Common myeloid progenitor, CD34-positive (primary cell): ENCODE measurements at regions not wholly inside any gene's neighbourhood (a gene's known extent, or its start where the extent isn't known, plus 50 kb on each side); places are given as distances from the start of the nearest gene placed in this dataset.

Experiments used
- CTCF ChIA-PET: fragments of 350-600 bp; sonication (Branson Sonifier 250); formaldehyde crosslinking; loops from one replicate; lab custom pipeline; 2021; ENCODE audit warnings: antibody characterized with exemption; lab: Charles Lee
- POLR2A ChIA-PET: fragments of 350-600 bp; sonication (Branson Sonifier 250); formaldehyde crosslinking; loops from one replicate; lab custom pipeline; 2021; ENCODE audit warnings: antibody characterized with exemption; lab: Charles Lee
- DNase-seq, 3 donors: peaks; one replicate each; pipeline versions ENCODE4 v3.0.0 to v3.0.0-alpha.2; 2013
- H3K27ac ChIP-seq, 2 experiments: 1 replicate in 1 of 2; 2 replicates in 1 of 2; pipeline ENCODE4 v1.7.0; 2013; ENCODE audit warnings: inconsistent platforms in 2 of 2, low read length in 2 of 2, mild to moderate bottlenecking in 2 of 2, low read depth in 1 of 2, moderate library complexity in 1 of 2; ENCODE audit not compliant: severe bottlenecking in 2 of 2, insufficient read depth in 1 of 2, poor library complexity in 1 of 2
- H3K27me3 ChIP-seq, 5 experiments: replicated peaks in 2 of 5; 1 replicate in 3 of 5; 2 replicates in 2 of 5; pipeline versions ENCODE4 v1.6.1 to v1.7.0; 2013; ENCODE audit warnings: low read length in 4 of 5, mild to moderate bottlenecking in 2 of 5, moderate library complexity in 2 of 5, inconsistent platforms in 1 of 5; ENCODE audit not compliant: insufficient read depth in 5 of 5, control insufficient read depth in 4 of 5
- H3K36me3 ChIP-seq, 4 experiments: 1 replicate in 2 of 4; 2 replicates in 2 of 4; pipeline versions ENCODE4 v1.6.1 to v1.7.0; 2013; ENCODE audit warnings: low read length in 3 of 4, control low read depth in 1 of 4, mild to moderate bottlenecking in 1 of 4; ENCODE audit not compliant: control insufficient read depth in 4 of 4, insufficient read depth in 4 of 4
- H3K4me1 ChIP-seq, 4 experiments: 1 replicate in 3 of 4; 2 replicates in 1 of 4; pipeline versions ENCODE4 v1.6.1 to v1.7.1; 2013; ENCODE audit warnings: low read length in 3 of 4, mild to moderate bottlenecking in 3 of 4, control low read depth in 1 of 4, inconsistent platforms in 1 of 4, moderate library complexity in 1 of 4; ENCODE audit not compliant: control insufficient read depth in 4 of 4, insufficient read depth in 4 of 4; ENCODE audit errors: control extremely low read depth in 1 of 4
- H3K4me3 ChIP-seq, 7 experiments: 1 replicate in 4 of 7; 2 replicates in 3 of 7; pipeline versions ENCODE4 v1.5.1 to v1.7.0; 2013; ENCODE audit warnings: mild to moderate bottlenecking in 7 of 7, low read length in 6 of 7, moderate library complexity in 6 of 7, inconsistent platforms in 2 of 7, low read depth in 2 of 7, control low read depth in 1 of 7; ENCODE audit not compliant: insufficient read depth in 4 of 7, control insufficient read depth in 1 of 7; ENCODE audit errors: extremely low read depth in 1 of 7
- H3K9me3 ChIP-seq, 5 experiments: 1 replicate in 4 of 5; 2 replicates in 1 of 5; pipeline versions ENCODE4 v1.6.1 to v1.7.1; 2013; ENCODE audit warnings: low read length in 4 of 5, mild to moderate bottlenecking in 2 of 5, inconsistent platforms in 1 of 5, low read depth in 1 of 5, moderate library complexity in 1 of 5; ENCODE audit not compliant: control insufficient read depth in 4 of 5, insufficient read depth in 2 of 5; ENCODE audit errors: control extremely low read depth in 1 of 5
- WGBS: methylation state at CpG from one replicate; pipeline ENCODE4 v1.1.5; 2013; ENCODE audit not compliant: insufficient coverage; 5-methylcytosine and 5-hydroxymethylcytosine counted together

- ChIA-PET POLR2A (no interaction called here), CTCF (no interaction called here)
- H3K27me3 ChIP-seq = no peaks in the 10 kb centered on the region
Measured at GRCh38 chr1:99566290-99567021, 79.5 kb upstream of the PALMD start.

DNA sequence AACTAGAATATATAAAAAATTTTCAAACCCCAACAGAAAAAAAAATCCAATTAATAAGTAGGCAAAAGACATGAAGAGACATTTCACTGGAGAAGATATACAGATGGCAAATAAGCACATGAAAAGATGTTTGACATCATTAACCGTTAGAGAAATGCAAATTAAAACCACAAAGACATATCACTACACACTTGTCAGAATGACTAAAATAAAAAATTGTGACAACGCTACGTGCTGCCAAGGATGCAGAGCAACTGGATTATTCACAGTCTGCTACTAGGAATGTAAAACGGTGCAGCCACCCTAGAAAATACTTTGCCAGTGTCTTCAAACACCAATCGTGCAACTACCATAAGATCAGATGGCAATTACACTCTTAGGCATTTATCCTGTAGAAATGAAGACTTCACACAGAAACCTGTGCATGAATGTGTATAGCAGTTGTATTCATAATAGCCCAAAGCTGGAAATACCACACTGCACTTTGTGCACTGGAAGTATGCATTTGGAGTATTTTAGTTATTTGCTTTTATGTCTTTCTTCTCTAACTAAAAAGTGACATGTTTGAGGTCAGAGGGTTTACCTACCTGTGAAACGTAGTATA, 75.3 kb upstream of the PALMD start:
- no peaks in the 10 kb centered on the region for H3K27me3 ChIP-seq
- H3K4me1 ChIP-seq = no peaks in the 10 kb centered on the region
- no peaks in the 10 kb centered on the region for H3K9me3 ChIP-seq
- no peak overlapping the region for H3K27ac ChIP-seq
- 96% methylated on average over 5 of the region's 6 CpGs for WGBS
- no peaks in the 10 kb centered on the region for H3K36me3 ChIP-seq
- H3K4me3 ChIP-seq = no peak overlapping the region
- CTCF ChIA-PET = no interaction called here
- POLR2A ChIA-PET = no interaction called here
- no peak for DNase-seq

More at GRCh38 chr1:99566290-99567021, 79.5 kb upstream of the PALMD start:
- WGBS = 100% methylated on average over 1 of the region's 4 CpGs
- Histone ChIP-seq H3K4me1 (no peaks in the 10 kb centered on the region), H3K36me3 (no peaks in the 10 kb centered on the region), H3K27ac (no peak overlapping the region), H3K9me3 (peaks cover 0 to 4% (median 0%) of the 10 kb centered on the region in 5 experiments), H3K4me3 (no peak overlapping the region)
- no peak for DNase-seq

DNA sequence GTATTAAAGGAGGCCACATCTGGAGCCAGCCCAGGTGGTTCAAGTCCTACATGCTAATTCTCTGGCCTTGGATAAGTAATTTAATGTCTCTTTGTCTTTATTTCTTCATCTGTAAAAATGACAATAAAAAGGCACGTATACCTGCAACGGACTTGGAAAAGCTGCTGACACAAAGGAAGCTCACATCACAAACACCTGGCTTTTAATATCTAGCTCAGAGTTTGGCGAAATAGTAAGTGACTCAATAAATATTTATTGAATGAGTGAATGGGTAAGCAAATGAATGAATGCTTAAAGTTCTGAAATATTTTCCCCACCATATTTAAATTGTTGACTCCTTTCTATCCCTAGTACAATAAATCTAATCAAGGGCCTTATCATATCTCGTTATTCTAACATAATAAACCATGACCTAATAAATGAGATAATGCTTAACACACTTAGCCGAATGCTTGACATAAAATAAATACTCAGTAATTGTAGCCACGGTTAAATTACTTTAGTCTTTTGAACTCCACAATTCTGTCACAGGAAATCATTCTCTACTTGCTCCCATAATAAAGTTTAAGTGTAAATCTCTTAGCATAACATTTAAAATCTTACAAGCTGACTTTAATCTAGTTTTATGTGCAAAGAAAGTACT, 74.7 kb upstream of the PALMD start:
- Histone ChIP-seq H3K4me1 (no peaks in the 10 kb centered on the region), H3K36me3 (no peaks in the 10 kb centered on the region), H3K27me3 (no peaks in the 10 kb centered on the region), H3K27ac (no peak overlapping the region), H3K4me3 (no peak overlapping the region), H3K9me3 (no peaks in the 10 kb centered on the region)
- CTCF ChIA-PET = interaction anchor here (1.0 kb wide), 1 partner anchor 60 kb away, joined by 3 read pairs; no protein-coding TSS in a partner anchor
- POLR2A ChIA-PET = no interaction called here
- 58% methylated on average over 2 of the region's 6 CpGs for WGBS
- DNase-seq = no peak

- whole genome bisulfite sequencing = 100% methylated on average over 2 of the region's 3 CpGs
- ChIA-PET POLR2A (no interaction called here), CTCF (no interaction called here)
- Histone ChIP-seq H3K9me3 (no peaks in the 10 kb centered on the region), H3K4me3 (no peak overlapping the region), H3K27ac (no peak overlapping the region), H3K27me3 (peaks cover 0 to 1% (median 0%) of the 10 kb centered on the region in 5 experiments), H3K4me1 (no peaks in the 10 kb centered on the region), H3K36me3 (no peaks in the 10 kb centered on the region)
- DNase-seq = no peak
Measured at GRCh38 chr1:99573431-99574217, 72.3 kb upstream of the PALMD start.

- POLR2A ChIA-PET = no interaction called here
- Histone ChIP-seq H3K9me3 (no peaks in the 10 kb centered on the region), H3K4me1 (no peaks in the 10 kb centered on the region), H3K27ac (no peak overlapping the region), H3K36me3 (no peaks in the 10 kb centered on the region), H3K27me3 (peaks cover 0 to 1% (median 0%) of the 10 kb centered on the region in 5 experiments), H3K4me3 (no peak overlapping the region)
- DNase-seq = no peak
- CTCF ChIA-PET = no interaction called here
- 87% methylated on average over 2 of the region's 3 CpGs for WGBS
Measured at GRCh38 chr1:99577313-99577712, 68.6 kb upstream of the PALMD start.

DNA sequence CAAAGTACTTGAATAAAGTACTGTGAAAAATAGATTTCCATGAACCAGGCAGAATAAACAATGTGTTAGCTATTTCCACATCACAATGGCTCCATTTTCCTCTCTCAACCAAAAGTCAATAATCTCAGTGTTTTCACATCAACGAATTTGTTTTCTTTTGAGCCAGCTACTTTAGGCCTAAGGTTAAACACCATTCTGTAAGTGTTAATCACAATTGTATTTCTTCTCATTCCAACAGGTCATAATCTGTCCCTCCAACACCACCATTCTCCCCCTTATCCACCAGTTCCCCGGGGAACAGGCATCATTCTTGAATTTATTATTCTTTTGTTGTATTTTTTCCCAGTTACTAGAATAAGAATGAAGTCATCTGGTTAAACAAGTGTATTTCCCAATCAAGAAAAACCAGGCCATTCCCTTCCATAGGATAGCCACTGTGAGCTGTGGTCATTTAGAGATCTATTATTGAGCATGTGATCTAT, 66.2 kb upstream of the PALMD start:
- ChIA-PET CTCF (no interaction called here), POLR2A (no interaction called here)
- 33% methylated on average over 1 of the region's 2 CpGs for WGBS
- H3K4me3 ChIP-seq = no peak overlapping the region
- no peaks in the 10 kb centered on the region for H3K36me3 ChIP-seq
- no peak overlapping the region for H3K27ac ChIP-seq
- peaks cover 0 to 1% (median 0%) of the 10 kb centered on the region in 5 experiments for H3K27me3 ChIP-seq
- H3K9me3 ChIP-seq = no peaks in the 10 kb centered on the region
- no peak for DNase-seq
- no peaks in the 10 kb centered on the region for H3K4me1 ChIP-seq
